Sciatic nerve (tissue), 2 donors: ENCODE measurements at regions not wholly inside any gene's neighbourhood (a gene's known extent, or its start where the extent isn't known, plus 50 kb on each side); places are given as distances from the start of the nearest gene placed in this dataset.

Experiments
- ATAC-seq: fragments of 200-7000 bp; cut with Tn5 transposase; one replicate; pipeline ENCODE4 v1.9.1; 2020; ENCODE audit warnings: mild to moderate bottlenecking, moderate library complexity
- DNase-seq: peaks from one replicate; pipeline ENCODE4 v3.0.0-alpha.2; 2020; ENCODE audit warnings: low spot score
- intact Hi-C: fragments of 100-400 bp; cut with DNase I; formaldehyde crosslinking; loops from one replicate; pipeline ENCODE4 v1.14.2; 2022
- donor health status: DM: no; HTN: no; CAD: no.
- donor health status: DM: no; HTN: no; CAD: no.

- ATAC-seq, result peak; percentile 74
- intact Hi-C loops, result no loop called here
- no peak for DNase-seq
These were observed 127.3 kb downstream of the MAD2L1 start for GRCh38 chr4:119939071-119939995.

GRCh38 chr4:119937746-119938145 lies 128.9 kb downstream of the MAD2L1 start:
- DNase-seq, result no peak
- no peak for ATAC-seq
- intact Hi-C loops, result no loop called here

- intact Hi-C loops, result no loop called here
- no peak for DNase-seq
- ATAC-seq, result no peak
These were observed 133.0 kb downstream of the MAD2L1 start for GRCh38 chr4:119933606-119934005.

GRCh38 chr4:119932277-119932676 lies 134.4 kb downstream of the MAD2L1 start:
- ATAC-seq (no peak), DNase-seq (no peak)
- intact Hi-C loops, result no loop called here

DNA sequence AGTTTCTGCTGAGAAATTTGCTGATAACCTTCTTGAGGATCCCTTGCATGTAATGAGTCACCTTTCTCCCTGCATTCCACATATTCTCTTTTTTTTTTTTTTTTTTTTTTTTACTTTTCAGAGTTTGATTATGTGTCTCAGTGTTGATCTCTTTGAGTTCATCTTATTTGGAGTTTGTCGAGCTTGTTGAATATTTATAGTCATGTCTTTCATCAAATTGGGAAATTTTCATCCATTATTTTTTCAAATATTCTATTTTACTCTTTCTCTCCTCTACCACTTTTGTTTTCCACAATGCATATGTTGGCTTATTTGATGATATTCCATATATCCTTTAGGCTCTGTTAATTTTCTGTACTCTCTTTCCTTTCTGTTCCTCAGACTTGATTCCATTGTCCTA lies 136.1 kb downstream of the MAD2L1 start:
- ATAC-seq (no peak), DNase-seq (no peak)
- intact Hi-C loops, result no loop called here

DNA sequence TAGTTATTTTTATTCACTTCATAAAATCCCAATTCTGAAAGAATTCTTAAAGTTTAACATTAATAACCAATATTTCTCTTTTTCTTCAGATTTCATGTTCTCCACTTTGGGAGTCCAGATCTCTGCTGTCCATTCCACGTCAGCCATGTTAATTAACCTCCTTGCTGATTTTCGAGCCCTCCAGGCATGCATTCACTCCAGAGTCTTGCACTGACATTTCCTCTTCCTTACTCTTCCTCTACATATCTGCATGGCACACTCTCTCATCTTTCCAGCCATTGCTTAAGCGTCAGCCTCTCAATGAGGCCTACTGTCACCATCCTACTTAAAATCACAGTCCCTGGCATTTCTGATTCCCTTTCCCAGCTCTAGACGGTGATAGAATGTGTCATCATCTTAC lies 144.8 kb downstream of the MAD2L1 start:
- ATAC-seq, result no peak
- intact Hi-C loops, result no loop called here
- DNase-seq, result no peak

DNA sequence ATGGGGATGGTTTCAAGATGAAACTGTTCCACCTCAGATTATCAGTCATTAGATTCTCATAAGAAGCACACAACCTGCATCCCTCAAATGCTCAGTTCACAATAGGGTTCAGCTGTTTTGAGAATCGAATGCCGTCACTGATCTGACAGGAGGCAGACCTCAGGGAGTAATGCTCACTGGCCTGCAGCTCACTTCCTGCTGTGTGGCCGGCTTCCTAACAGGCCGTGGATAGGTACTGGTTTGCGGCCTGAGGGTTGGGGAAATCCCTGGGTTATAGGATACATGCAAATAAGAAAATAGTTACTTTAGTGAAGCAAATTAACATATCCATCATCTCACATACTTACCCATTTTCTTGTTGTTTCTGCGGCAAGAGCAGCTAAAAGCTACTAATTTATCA lies 160.4 kb downstream of the MAD2L1 start:
- intact Hi-C loops, result no loop called here

DNA sequence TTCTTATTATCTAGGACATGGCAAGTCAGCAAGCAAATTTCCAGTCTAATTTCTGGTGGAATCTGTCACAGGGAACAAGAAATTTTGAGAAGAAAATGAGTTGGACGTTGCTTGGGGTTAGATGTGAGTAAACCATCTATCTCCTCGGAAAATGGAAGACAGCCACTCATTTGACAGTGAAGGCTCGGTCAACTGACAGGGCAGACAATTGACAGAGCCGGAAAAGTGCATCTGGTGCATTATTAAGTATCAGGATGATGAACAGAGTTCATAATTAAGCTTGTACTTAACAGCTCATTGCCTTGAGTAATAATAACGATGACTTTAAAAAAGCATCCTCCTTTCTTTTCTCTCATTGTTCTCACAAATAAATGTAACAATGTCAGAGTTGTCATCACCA lies 168.4 kb downstream of the MAD2L1 start:
- no peak for ATAC-seq
- no peak for DNase-seq

More for the DNA sequence above, 160.4 kb downstream of the MAD2L1 start:
- DNase-seq (no peak), ATAC-seq (no peak)

DNA sequence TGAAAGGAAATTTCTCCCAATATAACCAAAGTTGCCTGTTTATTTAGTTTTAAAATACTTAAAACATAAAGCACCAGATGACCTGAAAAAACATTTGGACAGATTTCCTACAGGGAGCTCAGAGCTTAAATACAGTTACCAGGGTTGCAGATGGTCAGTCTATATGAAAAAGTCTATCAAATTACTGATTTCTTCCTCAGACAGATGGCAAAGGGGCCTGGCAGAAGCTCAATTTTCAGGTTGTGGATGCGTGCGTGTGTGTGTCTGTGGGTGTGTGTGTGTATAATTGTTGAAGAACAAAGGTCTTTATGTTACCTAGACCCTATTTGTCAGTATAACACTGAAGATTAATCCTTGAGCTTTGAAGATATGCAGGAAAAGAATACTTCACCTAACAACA lies 169.4 kb downstream of the MAD2L1 start:
- intact Hi-C loops, result no loop called here
- ATAC-seq, result no peak
- DNase-seq, result no peak

More for the DNA sequence above, 168.4 kb downstream of the MAD2L1 start:
- intact Hi-C loops, result no loop called here

DNA sequence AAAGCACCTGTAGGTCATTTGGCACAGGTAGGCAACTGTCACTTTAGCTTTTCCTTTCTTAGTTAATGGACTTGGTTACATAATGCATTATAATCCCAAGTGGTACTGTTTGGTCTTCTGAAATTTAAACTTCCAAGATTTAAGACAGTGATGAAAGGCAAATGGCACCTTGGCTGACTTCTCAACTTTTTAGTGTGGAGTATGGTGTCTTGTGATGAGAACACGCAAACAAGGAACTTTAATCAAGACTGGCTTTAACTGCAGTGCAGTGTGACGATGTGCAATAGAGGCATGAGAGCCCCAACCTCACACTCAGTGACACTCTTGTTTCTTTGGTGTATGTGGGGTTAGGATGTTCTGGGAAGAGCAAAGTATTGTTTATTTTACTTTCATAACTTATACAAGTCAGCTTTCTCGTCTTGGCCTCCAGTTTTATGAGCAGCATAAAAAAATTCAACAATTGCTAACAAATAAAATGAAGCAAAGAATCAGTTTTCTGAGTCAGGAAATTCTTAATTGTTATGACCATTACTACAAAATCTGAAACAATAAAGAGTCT lies 171.9 kb downstream of the MAD2L1 start:
- intact Hi-C loops, result no loop called here
- DNase-seq, result no peak
- peak; percentile 41 for ATAC-seq

DNA sequence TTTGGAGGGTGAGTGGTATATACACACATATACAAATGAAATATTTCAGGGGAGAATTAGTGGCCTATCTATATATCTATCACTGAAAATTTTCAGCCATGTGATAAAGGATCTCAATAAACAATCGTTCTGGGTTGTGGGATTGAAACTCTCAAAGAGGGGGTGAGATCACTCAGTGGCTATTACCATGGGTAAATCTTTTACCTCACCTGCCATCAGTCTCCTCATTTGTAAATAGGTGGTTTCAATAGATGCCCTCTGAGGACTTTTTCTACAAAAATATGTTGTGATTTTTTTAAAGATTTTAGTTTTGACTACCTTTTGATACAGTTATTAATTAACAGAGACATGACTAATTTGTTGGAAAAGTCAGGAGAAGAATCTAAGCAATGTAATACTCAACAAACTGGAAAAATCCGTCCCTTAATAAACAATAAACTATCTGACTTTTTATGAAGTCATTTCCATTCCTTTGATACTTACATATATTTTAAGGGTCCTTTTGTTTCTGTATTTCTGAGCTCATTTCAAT lies 192.8 kb downstream of the MAD2L1 start:
- DNase-seq, result no peak
- intact Hi-C loops, result no loop called here
- ATAC-seq, result no peak

DNA sequence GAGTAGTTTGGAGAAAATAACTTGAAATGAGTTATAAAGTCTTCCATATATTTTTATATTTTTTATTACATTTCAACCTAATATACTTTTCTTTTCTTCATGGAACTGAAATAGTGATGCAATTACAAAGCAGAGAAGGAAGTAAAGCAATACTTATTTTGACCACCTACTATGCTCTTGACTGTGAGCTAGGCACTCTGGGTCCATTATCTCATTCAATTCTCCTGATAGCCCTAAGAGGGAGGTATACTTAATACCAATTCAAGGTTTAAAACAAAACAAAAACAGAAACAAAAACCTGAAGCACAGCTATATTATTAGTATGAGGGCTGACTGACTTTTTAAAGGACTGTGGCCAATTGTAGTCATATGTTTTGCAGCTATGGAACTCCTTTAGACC lies 193.5 kb downstream of the MAD2L1 start:
- intact Hi-C loops, result no loop called here
- no peak for DNase-seq
- no peak for ATAC-seq

GRCh38 chr4:119872371-119873016 lies 194.2 kb downstream of the MAD2L1 start:
- no peak for DNase-seq
- intact Hi-C loops, result no loop called here
- no peak for ATAC-seq

DNA sequence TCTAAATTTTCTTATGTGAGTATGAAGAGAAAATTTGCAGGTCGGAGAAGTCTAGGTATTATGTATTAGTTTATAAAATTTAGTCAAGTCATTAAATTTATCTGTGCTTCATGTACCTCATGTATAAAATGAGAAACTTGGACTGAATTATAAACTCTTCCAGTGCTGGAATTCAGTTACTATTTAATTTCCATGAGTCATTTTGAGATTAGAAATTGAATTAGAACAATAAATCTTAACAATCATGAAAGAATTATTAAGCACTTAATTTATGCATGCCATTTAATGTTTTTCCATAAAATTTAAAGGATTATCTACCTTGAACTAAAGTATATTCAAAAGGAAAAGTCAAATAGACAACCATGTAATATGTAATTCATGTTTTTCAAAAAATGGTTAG lies 195.8 kb downstream of the MAD2L1 start:
- intact Hi-C loops, result no loop called here
- ATAC-seq (no peak), DNase-seq (no peak)

- no peak for DNase-seq
- no peak for ATAC-seq
- intact Hi-C loops, result no loop called here
These were observed 200.9 kb downstream of the MAD2L1 start for GRCh38 chr4:119865789-119866188.

DNA sequence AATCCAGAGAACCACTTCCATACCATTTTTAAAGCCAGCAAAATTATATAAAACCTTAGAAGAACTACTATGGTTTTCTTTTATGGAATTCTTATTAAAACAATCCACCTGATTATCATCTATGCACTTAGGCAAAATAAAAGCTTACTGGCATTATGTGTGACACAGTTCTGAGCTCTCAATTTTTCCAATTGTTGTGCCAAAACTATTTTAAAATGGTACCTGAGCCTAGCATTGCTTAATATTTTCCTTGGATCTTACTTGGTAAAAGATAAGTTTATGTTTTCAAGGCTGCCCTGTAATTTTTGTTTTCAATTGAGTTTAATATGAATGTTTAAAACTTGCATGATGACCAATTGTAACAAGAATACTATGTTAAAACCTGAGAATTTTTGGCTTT lies 201.3 kb downstream of the MAD2L1 start:
- intact Hi-C loops, result no loop called here
- DNase-seq, result no peak
- peak; percentile 56 for ATAC-seq

DNA sequence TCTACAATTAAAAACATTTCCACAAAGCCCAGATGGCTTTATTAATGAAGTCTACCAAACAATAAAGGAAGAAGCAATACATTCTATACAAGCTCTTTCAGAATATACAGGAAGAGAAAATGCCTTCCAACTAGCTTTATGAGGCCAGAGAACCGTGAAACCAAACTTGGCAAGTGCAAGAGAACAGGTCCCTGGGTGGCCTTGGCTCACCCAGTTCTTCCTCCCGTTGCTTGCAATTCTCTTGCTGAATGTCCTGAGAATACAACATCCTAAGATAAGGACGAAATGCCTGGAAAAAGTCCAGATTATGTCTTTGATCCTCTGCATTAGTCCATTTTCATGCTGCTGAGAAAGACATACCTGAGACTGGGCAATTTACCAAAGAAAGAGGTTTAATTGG lies 204.9 kb downstream of the MAD2L1 start:
- DNase-seq (no peak), ATAC-seq (no peak)
- intact Hi-C loops, result no loop called here

- intact Hi-C loops, result no loop called here
- no peak for ATAC-seq
These were observed 208.5 kb downstream of the MAD2L1 start for GRCh38 chr4:119858176-119858575.

GRCh38 chr4:119854364-119854763 lies 212.3 kb downstream of the MAD2L1 start:
- ATAC-seq, result no peak
- intact Hi-C loops, result no loop called here
- DNase-seq, result no peak

More at GRCh38 chr4:119858176-119858575, 208.5 kb downstream of the MAD2L1 start:
- no peak for DNase-seq

DNA sequence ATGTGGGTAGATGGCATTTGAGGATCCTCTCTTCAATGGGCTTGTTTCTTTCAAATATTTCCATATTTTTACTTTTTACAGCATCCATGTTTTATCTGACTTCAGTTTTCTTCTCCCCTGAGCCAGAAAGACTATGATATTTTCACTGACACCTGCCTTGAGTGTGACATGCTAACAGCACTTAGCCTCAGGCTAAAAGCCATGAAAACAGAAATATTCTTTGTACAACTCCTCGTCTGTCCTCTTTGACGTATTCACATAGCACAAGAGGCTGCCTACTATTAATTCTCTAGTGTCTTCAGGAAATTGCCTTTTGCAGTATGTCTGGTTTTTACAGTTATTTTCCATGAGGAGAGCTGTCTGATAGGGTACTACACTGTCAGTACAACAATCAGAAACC lies 215.0 kb downstream of the MAD2L1 start:
- DNase-seq (no peak), ATAC-seq (no peak)
- intact Hi-C loops, result no loop called here
